ENCODE measurements at regions not wholly inside any gene's neighbourhood (a gene's known extent, or its start where the extent isn't known, plus 50 kb on each side); places are given as distances from the start of the nearest gene placed in this dataset.
"Not testable (repeated sequence)": the region's sequence is repeated elsewhere in the genome, so short reads cannot be mapped to it uniquely, and the experiment has no call there.

- DNase-seq: no peak
Observed at GRCh38 chr9:40928803-40929487, 199.5 kb downstream of the FOXD4L6 start.

GRCh38 chr9:40927851-40928802, 200.4 kb downstream of the FOXD4L6 start:
- DNase-seq: no peak

GRCh38 chr9:40927260-40927631, 201.2 kb downstream of the FOXD4L6 start:
- DNase-seq: no peak

- no peak for DNase-seq
Observed at GRCh38 chr9:40926404-40927259, 201.8 kb downstream of the FOXD4L6 start.

- DNase-seq: no peak
Observed at GRCh38 chr9:40925149-40925548, 203.3 kb downstream of the FOXD4L6 start.

GRCh38 chr9:40916399-40916783, 212.1 kb downstream of the FOXD4L6 start:
- DNase-seq: not testable (repeated sequence)

- DNase-seq: not testable (repeated sequence)
Observed at GRCh38 chr9:40915660-40916398, 212.7 kb downstream of the FOXD4L6 start.

- no peak for DNase-seq
Observed at GRCh38 chr9:40914772-40915659, 213.5 kb downstream of the FOXD4L6 start.

- no peak for DNase-seq
Observed at GRCh38 chr9:40913928-40914673, 214.4 kb downstream of the FOXD4L6 start.

GRCh38 chr9:40913096-40913719, 215.3 kb downstream of the FOXD4L6 start:
- DNase-seq: no peak

- not testable (repeated sequence) for DNase-seq
Observed at GRCh38 chr9:40912679-40913078, 215.8 kb downstream of the FOXD4L6 start.

GRCh38 chr9:40911647-40912046, 216.8 kb downstream of the FOXD4L6 start:
- DNase-seq: no peak

GRCh38 chr9:40910995-40911394, 217.5 kb downstream of the FOXD4L6 start:
- not testable (repeated sequence) for DNase-seq

- DNase-seq: no peak
Observed at GRCh38 chr9:40909821-40910220, 218.7 kb downstream of the FOXD4L6 start.

GRCh38 chr9:40909111-40909510, 219.4 kb downstream of the FOXD4L6 start:
- DNase-seq: not testable (repeated sequence)

GRCh38 chr9:40907657-40908624, 220.5 kb downstream of the FOXD4L6 start:
- DNase-seq: no peak

- not testable (repeated sequence) for DNase-seq
Observed at GRCh38 chr9:40906879-40907278, 221.6 kb downstream of the FOXD4L6 start.

GRCh38 chr9:40892315-40892714, 236.2 kb downstream of the FOXD4L6 start:
- not testable (repeated sequence) for DNase-seq

Data from fibroblast of skin of scalp (primary cell).